ENCODE measurements at regions not wholly inside any gene's neighbourhood (a gene's known extent, or its start where the extent isn't known, plus 50 kb on each side); places are given as distances from the start of the nearest gene placed in this dataset.
A peak's percentile ranks its signal among the peaks of the same experiment; 100 is the strongest.

DNA sequence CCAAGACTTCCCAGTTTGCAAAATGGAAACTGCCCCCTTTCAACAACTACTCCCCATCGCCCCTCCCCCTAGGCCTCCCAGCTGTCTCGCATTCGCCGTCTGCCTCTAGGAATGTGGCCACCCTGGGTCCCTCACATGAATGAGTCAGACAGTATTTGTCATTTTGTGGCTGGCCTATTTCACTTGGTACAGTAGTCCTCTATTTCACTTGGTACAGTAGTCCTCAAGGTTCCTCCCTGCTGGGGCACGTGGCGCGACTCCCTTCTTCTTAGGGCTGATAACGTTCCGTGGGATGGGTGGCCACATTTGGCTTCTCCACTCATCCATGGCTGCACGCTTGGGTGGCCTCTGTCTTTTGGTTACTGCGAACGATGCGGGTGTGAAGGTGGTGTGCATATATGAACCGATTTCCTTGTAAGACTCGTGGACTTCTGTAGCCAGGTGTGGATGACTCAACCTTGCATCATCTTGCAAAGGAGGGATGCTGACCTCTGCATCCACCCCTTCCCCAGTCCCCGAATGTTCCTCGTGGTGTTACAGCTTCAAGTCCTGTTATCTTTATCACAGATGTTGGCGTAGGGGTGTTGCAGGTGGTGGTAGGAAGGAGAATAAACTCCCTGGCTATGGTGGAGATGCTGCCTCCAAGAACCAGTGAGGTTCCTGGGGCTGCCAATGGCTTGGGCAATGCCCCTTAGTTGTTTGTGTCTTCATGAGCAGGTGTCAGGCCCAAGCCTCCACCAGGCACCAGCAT, 112.1 kb upstream of the SOX1 start:
- Mint-ChIP-seq H3K27ac (no peak overlapping the region), H3K4me1 (no peaks in the 10 kb centered on the region), H3K27me3 (ENCODE audit: low read depth) (no peaks in the 10 kb centered on the region), H3K9me3 (peaks cover 12% of the 10 kb centered on the region), H3K36me3 (no peaks in the 10 kb centered on the region), H3K4me3 (no peak overlapping the region)
- DNase-seq (ENCODE audit: low spot score in 2 of 2, unreplicated experiment in 2 of 2) = peak in 1 of 2 experiments; percentile 10
- TF ChIP-seq CTCF (IDR thresholded peaks at IDR 0.05; ENCODE audit: unreplicated experiment) = no peak

GRCh38 chr13:111955412-111956065, 111.4 kb upstream of the SOX1 start:
- Mint-ChIP-seq H3K4me3 (no peak overlapping the region), H3K4me1 (no peaks in the 10 kb centered on the region), H3K9me3 (peaks cover 11% of the 10 kb centered on the region), H3K36me3 (no peaks in the 10 kb centered on the region), H3K27me3 (ENCODE audit: low read depth) (no peaks in the 10 kb centered on the region), H3K27ac (no peak overlapping the region)
- TF ChIP-seq CTCF (IDR thresholded peaks at IDR 0.05; ENCODE audit: unreplicated experiment) = no peak
- DNase-seq (ENCODE audit: low spot score in 2 of 2, unreplicated experiment in 2 of 2) = peak in 1 of 2 experiments; percentile 10

DNA sequence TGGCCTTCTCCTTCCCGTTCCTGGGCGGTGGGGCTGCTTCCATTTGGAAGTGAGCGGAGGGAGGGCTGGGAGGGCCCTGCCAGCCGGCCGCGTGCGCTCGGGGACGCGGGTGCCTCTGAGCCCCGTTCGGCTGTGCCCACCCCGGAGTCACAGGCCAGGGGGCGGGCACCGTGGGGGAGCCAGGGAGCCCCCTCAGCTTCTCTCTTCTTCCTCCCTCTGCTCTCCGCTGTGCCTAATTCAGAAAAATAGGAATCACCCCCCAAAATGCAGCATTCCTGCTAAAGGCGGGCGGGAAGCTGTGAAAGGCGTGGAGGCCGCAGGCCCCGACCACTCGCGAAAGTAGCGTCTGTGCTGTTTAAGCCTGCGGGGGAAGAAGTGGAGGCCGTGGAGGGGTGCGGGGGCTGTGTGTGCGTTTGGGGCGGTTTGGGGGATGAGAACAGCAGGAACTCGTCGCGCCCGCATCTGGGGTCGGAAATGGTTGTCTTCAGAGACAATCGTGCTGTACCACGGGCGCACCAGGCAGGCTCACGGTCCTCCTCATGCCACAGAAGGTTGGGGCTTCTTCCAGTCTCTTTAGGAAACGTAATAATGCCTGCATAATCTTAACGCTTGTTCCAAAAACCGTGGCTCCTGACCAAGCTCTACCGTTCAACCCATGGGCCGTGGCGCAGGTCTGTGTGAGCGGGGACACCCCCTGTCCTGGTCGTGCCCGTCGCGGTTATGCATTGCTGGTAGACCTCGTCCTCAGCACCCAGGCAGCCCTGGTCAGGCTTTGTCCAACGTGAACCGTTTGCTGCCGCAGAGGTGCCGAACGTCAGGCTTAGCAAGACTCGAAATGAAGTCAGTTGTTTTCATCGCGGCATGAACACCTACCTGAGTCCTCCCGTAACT, 110.4 kb upstream of the SOX1 start:
- Mint-ChIP-seq H3K9me3 (peaks cover 5% of the 10 kb centered on the region), H3K4me1 (no peaks in the 10 kb centered on the region), H3K36me3 (no peaks in the 10 kb centered on the region), H3K27ac (no peak overlapping the region), H3K27me3 (ENCODE audit: low read depth) (no peaks in the 10 kb centered on the region), H3K4me3 (no peak overlapping the region)
- peak; percentile 10 to 24 for DNase-seq (ENCODE audit: low spot score in 2 of 2, unreplicated experiment in 2 of 2)
- TF ChIP-seq CTCF (IDR thresholded peaks at IDR 0.05; ENCODE audit: unreplicated experiment) = no peak

GRCh38 chr13:111957913-111958450, 109.0 kb upstream of the SOX1 start:
- H3K4me3 Mint-ChIP-seq = no peak overlapping the region
- H3K4me1 Mint-ChIP-seq = no peaks in the 10 kb centered on the region
- peak; percentile 5 to 13 for DNase-seq (ENCODE audit: low spot score in 2 of 2, unreplicated experiment in 2 of 2)
- H3K36me3 Mint-ChIP-seq = no peaks in the 10 kb centered on the region
- no peaks in the 10 kb centered on the region for H3K9me3 Mint-ChIP-seq
- no peaks in the 10 kb centered on the region for H3K27me3 Mint-ChIP-seq (ENCODE audit: low read depth)
- no peak overlapping the region for H3K27ac Mint-ChIP-seq
- no peak for TF ChIP-seq CTCF (IDR thresholded peaks at IDR 0.05; ENCODE audit: unreplicated experiment)

GRCh38 chr13:111958612-111959395, 108.1 kb upstream of the SOX1 start:
- Mint-ChIP-seq H3K27me3 (ENCODE audit: low read depth) (no peaks in the 10 kb centered on the region), H3K36me3 (no peaks in the 10 kb centered on the region), H3K27ac (no peak overlapping the region), H3K9me3 (no peaks in the 10 kb centered on the region), H3K4me3 (no peak overlapping the region), H3K4me1 (no peaks in the 10 kb centered on the region)
- no peak for TF ChIP-seq CTCF (IDR thresholded peaks at IDR 0.05; ENCODE audit: unreplicated experiment)
- peak in 1 of 2 experiments; percentile 1 for DNase-seq (ENCODE audit: low spot score in 2 of 2, unreplicated experiment in 2 of 2)
